Effector memory CD4-positive, alpha-beta T cell (primary cell): ENCODE measurements at regions not wholly inside any gene's neighbourhood (a gene's known extent, or its start where the extent isn't known, plus 50 kb on each side); places are given as distances from the start of the nearest gene placed in this dataset.
"Not testable (repeated sequence)": the region's sequence is repeated elsewhere in the genome, so short reads cannot be mapped to it uniquely, and the experiment has no call there.

Experiments used
- DNase-seq, 3 donors: peaks; one replicate each; pipeline ENCODE4 v3.0.0-alpha.2; 2020
- H3K27ac ChIP-seq: 2 replicates; pipeline ENCODE4 v1.7.0; 2013; ENCODE audit warnings: mild to moderate bottlenecking, low read length, moderate library complexity; ENCODE audit not compliant: insufficient read depth, poor library complexity, severe bottlenecking
- H3K27me3 ChIP-seq: replicated peaks from 2 replicates; pipeline ENCODE4 v1.7.0; 2013; ENCODE audit warnings: mild to moderate bottlenecking, low read length; ENCODE audit not compliant: insufficient read depth, control insufficient read depth, poor library complexity, severe bottlenecking
- H3K36me3 ChIP-seq: 2 replicates; pipeline ENCODE4 v1.7.0; 2013; ENCODE audit warnings: mild to moderate bottlenecking, low read length, moderate library complexity; ENCODE audit not compliant: control insufficient read depth, insufficient read depth
- H3K4me1 ChIP-seq: 2 replicates; pipeline ENCODE4 v1.7.0; 2013; ENCODE audit warnings: low read length, mild to moderate bottlenecking; ENCODE audit not compliant: control insufficient read depth, insufficient read depth, poor library complexity, severe bottlenecking
- H3K4me3 ChIP-seq: 2 replicates; pipeline ENCODE4 v1.7.0; 2013; ENCODE audit warnings: low read length, low read depth, mild to moderate bottlenecking; ENCODE audit not compliant: insufficient read depth, poor library complexity, severe bottlenecking
- H3K9me3 ChIP-seq: 2 replicates; pipeline ENCODE4 v1.7.0; 2013; ENCODE audit warnings: mild to moderate bottlenecking, low read length, moderate library complexity; ENCODE audit not compliant: control insufficient read depth

GRCh38 chr6:121627761-121628160 is 192.3 kb downstream of the GJA1 start:
- Histone ChIP-seq H3K27me3 (no peaks in the 10 kb centered on the region), H3K36me3 (no peaks in the 10 kb centered on the region), H3K9me3 (no peaks in the 10 kb centered on the region), H3K27ac (no peak overlapping the region), H3K4me3 (no peak overlapping the region), H3K4me1 (no peaks in the 10 kb centered on the region)
- no peak for DNase-seq

- Histone ChIP-seq H3K27me3 (no peaks in the 10 kb centered on the region), H3K36me3 (no peaks in the 10 kb centered on the region), H3K4me3 (no peak overlapping the region), H3K4me1 (no peaks in the 10 kb centered on the region), H3K27ac (no peak overlapping the region), H3K9me3 (no peaks in the 10 kb centered on the region)
- no peak for DNase-seq
Observed at GRCh38 chr6:121630716-121631115, 195.3 kb downstream of the GJA1 start.

- not testable (repeated sequence) for H3K9me3 ChIP-seq, DNase-seq, H3K4me3 ChIP-seq
Observed at GRCh38 chr6:121631752-121632151, 196.3 kb downstream of the GJA1 start.

GRCh38 chr6:121633309-121633708 is 197.9 kb downstream of the GJA1 start:
- Histone ChIP-seq H3K27ac (no peak overlapping the region), H3K36me3 (no peaks in the 10 kb centered on the region), H3K27me3 (no peaks in the 10 kb centered on the region), H3K9me3 (no peaks in the 10 kb centered on the region), H3K4me1 (no peaks in the 10 kb centered on the region), H3K4me3 (no peak overlapping the region)
- no peak for DNase-seq

More at GRCh38 chr6:121631752-121632151, 196.3 kb downstream of the GJA1 start:
- not testable (repeated sequence) for H3K27me3 ChIP-seq, H3K36me3 ChIP-seq, H3K27ac ChIP-seq, H3K4me1 ChIP-seq

- H3K4me3 ChIP-seq, H3K36me3 ChIP-seq, H3K27ac ChIP-seq, H3K9me3 ChIP-seq, H3K4me1 ChIP-seq, H3K27me3 ChIP-seq, DNase-seq: not testable (repeated sequence)
Observed at GRCh38 chr6:121634586-121634985, 199.1 kb downstream of the GJA1 start.

- no peaks in the 10 kb centered on the region for H3K27me3 ChIP-seq
- H3K36me3 ChIP-seq, result no peaks in the 10 kb centered on the region
- no peak for DNase-seq
- no peak overlapping the region for H3K4me3 ChIP-seq
- H3K27ac ChIP-seq, result no peak overlapping the region
- H3K4me1 ChIP-seq, result no peaks in the 10 kb centered on the region
- H3K9me3 ChIP-seq, result no peaks in the 10 kb centered on the region
Observed at GRCh38 chr6:121635355-121635754, 199.9 kb downstream of the GJA1 start.

- H3K4me3 ChIP-seq, H3K27me3 ChIP-seq, H3K36me3 ChIP-seq, H3K27ac ChIP-seq, H3K4me1 ChIP-seq, DNase-seq, H3K9me3 ChIP-seq: not testable (repeated sequence)
Observed at GRCh38 chr6:121636217-121636616, 200.8 kb downstream of the GJA1 start.

GRCh38 chr6:121639021-121639420 is 203.6 kb downstream of the GJA1 start:
- no peak for DNase-seq
- no peaks in the 10 kb centered on the region for H3K4me1 ChIP-seq
- no peaks in the 10 kb centered on the region for H3K36me3 ChIP-seq
- H3K9me3 ChIP-seq, result no peaks in the 10 kb centered on the region
- H3K4me3 ChIP-seq, result no peak overlapping the region
- no peak overlapping the region for H3K27ac ChIP-seq
- H3K27me3 ChIP-seq, result no peaks in the 10 kb centered on the region

GRCh38 chr6:121641158-121641557 is 205.7 kb downstream of the GJA1 start:
- Histone ChIP-seq H3K27ac (no peak overlapping the region), H3K9me3 (no peaks in the 10 kb centered on the region), H3K4me1 (no peaks in the 10 kb centered on the region), H3K4me3 (no peak overlapping the region), H3K27me3 (no peaks in the 10 kb centered on the region), H3K36me3 (no peaks in the 10 kb centered on the region)
- DNase-seq, result no peak

GRCh38 chr6:121645100-121645745 is 209.8 kb downstream of the GJA1 start:
- H3K27ac ChIP-seq, result no peak overlapping the region
- H3K4me1 ChIP-seq, result no peaks in the 10 kb centered on the region
- no peaks in the 10 kb centered on the region for H3K9me3 ChIP-seq
- DNase-seq, result no peak
- H3K36me3 ChIP-seq, result no peaks in the 10 kb centered on the region
- H3K27me3 ChIP-seq, result no peaks in the 10 kb centered on the region
- H3K4me3 ChIP-seq, result no peak overlapping the region
